ENCODE measurements at regions not wholly inside any gene's neighbourhood (a gene's known extent, or its start where the extent isn't known, plus 50 kb on each side); places are given as distances from the start of the nearest gene placed in this dataset.

- H3K36me3 Mint-ChIP-seq (ENCODE audit: insufficient read depth in 1 of 3, low read depth in 3 of 3), result peaks cover 27 to 38% (median 34%) of the 10 kb centered on the region in 3 experiments
- peaks cover 44 to 53% of the 10 kb centered on the region in 2 experiments for H3K9me3 Mint-ChIP-seq
Measured at GRCh38 chr5:9865574-9865973, 235.4 kb upstream of the TAS2R1 start.

More at GRCh38 chr5:9865574-9865973, 235.4 kb upstream of the TAS2R1 start:
- Histone ChIP-seq H2BK120ac (ENCODE audit: low read depth, low read length, poor library complexity, severe bottlenecking) (no peak overlapping the region), H3K56ac (ENCODE audit: insufficient read length, low read depth, low read length) (no peak overlapping the region), H3K27ac (ENCODE audit: insufficient read length, low read depth, low read length) (no peak overlapping the region), H3K4me1 (ENCODE audit: insufficient read depth, low read length) (no peaks in the 10 kb centered on the region), H2AFZ (ENCODE audit: low read length) (no peak overlapping the region), H4K91ac (ENCODE audit: insufficient read length, low read depth, low read length) (no peak overlapping the region), H3K79me1 (ENCODE audit: insufficient read depth, low read depth, low read length, poor library complexity, severe bottlenecking) (no peaks in the 10 kb centered on the region), H3K14ac (ENCODE audit: insufficient read depth, low read length) (no peak overlapping the region), H3K9me3 (ENCODE audit: control insufficient read depth, low read depth, low read length) (no peaks in the 10 kb centered on the region), H3K9ac (ENCODE audit: extremely low read depth, insufficient read length, low read length) (no peak overlapping the region), H3K23ac (ENCODE audit: insufficient read length, low read depth, low read length) (no peak overlapping the region), H4K5ac (ENCODE audit: insufficient read length, low read depth, low read length) (no peak overlapping the region), H2BK5ac (ENCODE audit: insufficient read length, low read length) (no peak overlapping the region), H4K8ac (replicated peaks; ENCODE audit: insufficient read length, low read depth, low read length) (no peak overlapping the region), H3K4ac (ENCODE audit: low read depth, low read length) (no peak overlapping the region), H2BK15ac (ENCODE audit: low read depth, low read length) (no peak overlapping the region), H4K20me1 (ENCODE audit: control insufficient read depth, insufficient read depth, insufficient read length) (no peaks in the 10 kb centered on the region), H3K27me3 (ENCODE audit: insufficient read depth, low read length) (no peaks in the 10 kb centered on the region), H2BK20ac (ENCODE audit: low read depth, low read length, poor library complexity, severe bottlenecking) (no peak overlapping the region), H3K4me2 (ENCODE audit: insufficient read depth, insufficient read length, low read length) (no peak overlapping the region), H3K79me2 (ENCODE audit: insufficient read depth, low read length) (no peaks in the 10 kb centered on the region), H3K18ac (ENCODE audit: insufficient read length, low read depth, low read length) (no peak overlapping the region), H2AK5ac (ENCODE audit: insufficient read length, low read length) (no peak overlapping the region), H3T11ph (ENCODE audit: low read length) (no peak overlapping the region), H3K23me2 (ENCODE audit: insufficient read length, low read depth, low read length, poor library complexity, severe bottlenecking) (no peaks in the 10 kb centered on the region), H2BK12ac (ENCODE audit: insufficient read length, low read depth, low read length) (no peak overlapping the region)
- Mint-ChIP-seq H3K27me3 (ENCODE audit: low read depth) (peaks cover 5% of the 10 kb centered on the region; the same call in 1 of the 2 replicates), H3K4me3 (no peak overlapping the region), H3K27ac (no peak overlapping the region), H3K4me1 (no peaks in the 10 kb centered on the region)
- WGBS (ENCODE audit: extremely low coverage, insufficient read length, low lambda C conversion rate), result no CpG with 5 or more reads among the region's 1 CpG
- DNase-seq, result no peak
- no peak for TF ChIP-seq CTCF (conservative IDR thresholded peaks at IDR 0.05)
